Psoas muscle (tissue), 7 donors: ENCODE measurements at regions not wholly inside any gene's neighbourhood (a gene's known extent, or its start where the extent isn't known, plus 50 kb on each side); places are given as distances from the start of the nearest gene placed in this dataset.

Experiments
- ATAC-seq, 4 donors: fragments of 200-7000 bp; cut with Tn5 transposase; one replicate each; pipeline ENCODE4 v1.9.1; 2020; ENCODE audit warnings: moderate library complexity in 3 of 4, mild to moderate bottlenecking in 2 of 4
- DNase-seq, 2 donors: peaks; one replicate each; pipeline ENCODE4 v3.0.0-alpha.2; 2020
- H3K27ac ChIP-seq: fragments of 200-600 bp; one replicate; pipeline ENCODE4 v1.8.0; 2022
- H3K27me3 ChIP-seq, 3 donors: fragments of 200-600 bp in 1 of 3; one replicate each; pipeline versions ENCODE4 v1.6.1 to v1.8.0; 2013 to 2022; ENCODE audit warnings: low read length in 2 of 3, mild to moderate bottlenecking in 2 of 3, moderate library complexity in 1 of 3; ENCODE audit not compliant: insufficient read depth in 3 of 3
- H3K36me3 ChIP-seq, 2 donors: fragments of 200-600 bp in 1 of 2; one replicate each; pipeline versions ENCODE4 v1.6.1 to v1.8.0; 2013 to 2022; ENCODE audit warnings: low read depth in 1 of 2, mild to moderate bottlenecking in 1 of 2, moderate library complexity in 1 of 2; ENCODE audit not compliant: insufficient read depth in 1 of 2
- H3K4me1 ChIP-seq: fragments of 200-600 bp; one replicate; pipeline ENCODE4 v1.8.0; 2022
- H3K4me3 ChIP-seq: fragments of 200-600 bp; one replicate; pipeline ENCODE4 v1.8.0; 2022; ENCODE audit warnings: mild to moderate bottlenecking
- H3K9me3 ChIP-seq: fragments of 200-600 bp; one replicate; pipeline ENCODE4 v1.8.0; 2022
- WGBS, 3 donors: extraction: QIAGEN DNeasy Blood & Tissue Kit; methylation state at CpG; one replicate each; pipeline versions ENCODE4 v1.1.6 to v1.1.7; 2013; 5-methylcytosine and 5-hydroxymethylcytosine counted together
- intact Hi-C, 2 donors: fragments of 100-400 bp; cut with DNase I; formaldehyde crosslinking; loops; one replicate each; pipeline versions ENCODE4 v1.11.0 to v1.14.2; 2022
- TF ChIP-seq, protein P1 (sequence below): fragments of 200-600 bp; IDR thresholded peaks from one replicate; pipeline ENCODE4 v1.8.0; 2022; ENCODE audit warnings: antibody characterized with exemption
- donor health status: healthy with polysubstance abuse.
- donor health status: DM: no; HTN: no; CAD: no; lungs with moderate emphysema.
- donor health status: Bipolar disorder and iron deficiency.
- donor health status: healthy.
- donor health status: DM: yes; HTN: yes; CAD: no.
- donor health status: DM: no; HTN: no; CAD: no.
- donor health status: DM: yes; HTN: yes; CAD: no.

DNA sequence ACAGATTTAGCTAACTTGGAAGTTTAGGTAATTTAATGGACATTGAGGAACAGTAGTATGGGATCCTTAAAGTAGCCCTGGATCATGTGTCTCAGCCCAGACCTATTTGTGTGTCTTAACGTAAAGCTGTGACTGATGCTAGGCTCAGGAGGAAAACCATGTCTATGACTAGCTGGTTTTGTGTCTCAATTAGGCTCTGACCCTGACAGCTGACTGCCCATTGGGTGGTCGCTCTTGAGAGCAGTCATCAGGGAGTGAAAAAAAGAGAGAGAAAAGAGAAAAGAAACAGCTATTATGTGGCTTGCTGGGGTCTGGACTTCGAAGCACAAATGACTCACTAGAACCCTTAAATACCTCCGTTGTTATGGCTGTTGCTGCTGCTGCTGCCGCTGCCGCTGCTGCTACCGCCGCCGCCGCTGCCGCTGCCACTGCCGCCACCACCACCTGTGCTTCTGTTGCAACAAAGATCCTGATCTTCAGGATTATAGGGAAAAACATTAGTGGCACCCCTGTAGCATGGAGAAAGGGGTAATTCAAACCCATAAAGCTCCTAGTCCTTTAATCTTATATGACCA is 70.7 kb downstream of the GSPT2 start:
- TF ChIP-seq, protein P1, sequence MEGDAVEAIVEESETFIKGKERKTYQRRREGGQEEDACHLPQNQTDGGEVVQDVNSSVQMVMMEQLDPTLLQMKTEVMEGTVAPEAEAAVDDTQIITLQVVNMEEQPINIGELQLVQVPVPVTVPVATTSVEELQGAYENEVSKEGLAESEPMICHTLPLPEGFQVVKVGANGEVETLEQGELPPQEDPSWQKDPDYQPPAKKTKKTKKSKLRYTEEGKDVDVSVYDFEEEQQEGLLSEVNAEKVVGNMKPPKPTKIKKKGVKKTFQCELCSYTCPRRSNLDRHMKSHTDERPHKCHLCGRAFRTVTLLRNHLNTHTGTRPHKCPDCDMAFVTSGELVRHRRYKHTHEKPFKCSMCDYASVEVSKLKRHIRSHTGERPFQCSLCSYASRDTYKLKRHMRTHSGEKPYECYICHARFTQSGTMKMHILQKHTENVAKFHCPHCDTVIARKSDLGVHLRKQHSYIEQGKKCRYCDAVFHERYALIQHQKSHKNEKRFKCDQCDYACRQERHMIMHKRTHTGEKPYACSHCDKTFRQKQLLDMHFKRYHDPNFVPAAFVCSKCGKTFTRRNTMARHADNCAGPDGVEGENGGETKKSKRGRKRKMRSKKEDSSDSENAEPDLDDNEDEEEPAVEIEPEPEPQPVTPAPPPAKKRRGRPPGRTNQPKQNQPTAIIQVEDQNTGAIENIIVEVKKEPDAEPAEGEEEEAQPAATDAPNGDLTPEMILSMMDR: no peak
- ATAC-seq (no peak), DNase-seq (no peak)
- no peak overlapping the region for H3K4me3 ChIP-seq
- H3K27me3 ChIP-seq: no peaks in the 10 kb centered on the region
- intact Hi-C loops: no loop called here
- no peak overlapping the region for H3K27ac ChIP-seq
- WGBS, 3 donors: 83 to 96% (median 86%) methylated on average over 11 to 12 of the region's 12 CpGs
- no peaks in the 10 kb centered on the region for H3K9me3 ChIP-seq
- no peaks in the 10 kb centered on the region for H3K36me3 ChIP-seq
- no peaks in the 10 kb centered on the region for H3K4me1 ChIP-seq

DNA sequence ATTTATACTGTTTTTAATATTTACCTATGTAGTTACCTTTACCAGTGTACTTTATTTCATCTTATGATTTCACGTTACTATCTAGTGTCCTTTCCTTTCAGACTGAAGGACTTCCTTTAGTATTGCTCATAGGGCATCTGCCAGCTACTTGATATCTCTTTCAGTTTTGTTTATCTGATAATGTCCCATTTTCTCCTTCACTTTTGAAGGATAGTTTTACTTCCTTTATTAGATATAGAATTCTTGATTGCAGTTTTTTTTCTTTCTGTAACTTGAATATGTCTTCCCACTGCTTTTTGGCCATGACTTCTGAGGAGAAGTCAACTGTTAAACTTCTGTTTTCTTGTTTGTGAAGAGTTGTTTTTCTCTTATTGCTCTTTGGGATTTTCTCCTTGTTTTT is 69.4 kb upstream of the MAGED1 start:
- Histone ChIP-seq H3K36me3 (no peaks in the 10 kb centered on the region), H3K4me3 (no peak overlapping the region), H3K27me3 (no peaks in the 10 kb centered on the region), H3K9me3 (no peaks in the 10 kb centered on the region), H3K27ac (no peak overlapping the region), H3K4me1 (no peaks in the 10 kb centered on the region)
- WGBS, 3 donors: 34 to 47% (median 43%) methylated on average over 1 of the region's 1 CpG
- ATAC-seq (no peak), DNase-seq (no peak)
- TF ChIP-seq, protein P1: no peak
- intact Hi-C loops: no loop called here

DNA sequence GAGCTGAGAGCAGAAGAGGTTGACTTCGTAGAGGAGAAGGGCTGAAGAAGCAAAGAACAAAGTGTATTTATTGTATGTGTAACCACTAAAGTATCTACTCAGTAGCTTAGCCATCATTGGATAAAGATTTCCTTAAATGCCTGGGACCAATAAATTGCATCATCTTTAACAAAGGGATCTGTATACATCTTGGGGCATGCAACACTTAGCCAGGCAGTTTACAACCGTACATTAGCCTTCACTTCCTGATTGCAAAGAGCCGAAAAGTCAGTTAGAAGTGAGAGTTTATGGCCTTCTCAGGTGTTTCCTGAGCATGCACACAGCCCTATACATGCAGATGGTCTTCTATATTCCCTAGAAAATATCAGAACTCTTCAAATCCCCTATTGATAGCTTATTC is 68.0 kb upstream of the MAGED1 start:
- H3K36me3 ChIP-seq: no peaks in the 10 kb centered on the region
- no peak overlapping the region for H3K4me3 ChIP-seq
- no peak for DNase-seq
- H3K27ac ChIP-seq: no peak overlapping the region
- intact Hi-C loops: no loop called here
- no peak for ATAC-seq
- no peaks in the 10 kb centered on the region for H3K9me3 ChIP-seq
- H3K4me1 ChIP-seq: no peaks in the 10 kb centered on the region
- no peaks in the 10 kb centered on the region for H3K27me3 ChIP-seq
- WGBS, 3 donors: 71 to 83% (median 78%) methylated on average over 3 of the region's 3 CpGs
- TF ChIP-seq, protein P1: no peak

DNA sequence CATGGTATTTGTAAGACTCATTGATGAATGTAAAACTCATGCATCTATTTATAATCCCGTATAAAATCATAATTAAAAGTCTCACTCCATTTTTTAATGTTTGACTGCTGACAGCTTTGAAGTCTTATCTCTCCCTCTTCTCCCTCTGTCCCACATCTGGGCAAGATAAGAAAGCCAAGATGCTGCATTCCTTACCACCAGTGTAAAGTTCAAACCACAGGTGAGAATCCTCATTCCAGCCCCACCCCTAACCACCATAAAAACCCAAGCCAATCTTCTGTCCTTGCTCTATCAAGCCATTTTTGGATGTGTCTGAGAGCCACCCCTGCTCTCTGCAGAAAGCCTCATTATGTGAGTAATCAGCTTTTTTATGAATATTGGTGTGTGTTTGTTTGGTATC is 59.3 kb upstream of the MAGED1 start:
- Histone ChIP-seq H3K4me3 (no peak overlapping the region), H3K9me3 (no peaks in the 10 kb centered on the region), H3K27ac (no peak overlapping the region), H3K36me3 (no peaks in the 10 kb centered on the region), H3K4me1 (no peaks in the 10 kb centered on the region), H3K27me3 (peaks cover 0 to 3% (median 0%) of the 10 kb centered on the region in 3 donors)
- DNase-seq (no peak), ATAC-seq (no peak)
- WGBS, 3 donors: 65 to 78% (median 73%) methylated on average over 1 of the region's 1 CpG
- intact Hi-C loops: no loop called here
- TF ChIP-seq, protein P1: no peak

DNA sequence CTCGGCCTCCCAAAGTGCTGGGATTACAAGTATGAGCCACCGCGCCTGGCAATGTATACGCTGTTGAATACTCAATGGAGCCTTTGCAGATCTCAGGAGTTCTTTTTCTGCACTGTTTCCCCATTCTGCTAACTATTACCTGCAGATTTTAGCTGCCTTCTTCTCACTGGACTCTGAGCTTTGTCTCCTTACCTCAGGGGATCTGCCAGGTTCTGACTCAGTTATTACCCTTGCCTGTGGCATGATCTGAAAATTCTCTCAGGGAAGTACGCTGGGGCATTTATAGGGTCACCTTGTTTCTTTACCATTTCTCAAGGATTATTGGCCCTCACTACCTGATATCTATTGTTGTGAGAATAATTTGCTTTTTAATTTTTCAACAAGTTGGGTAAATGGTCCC is 56.6 kb upstream of the MAGED1 start:
- Histone ChIP-seq H3K27me3 (peaks cover 0 to 3% (median 0%) of the 10 kb centered on the region in 3 donors), H3K9me3 (peaks cover 2% of the 10 kb centered on the region), H3K4me3 (no peak overlapping the region), H3K27ac (no peak overlapping the region), H3K4me1 (no peaks in the 10 kb centered on the region), H3K36me3 (no peaks in the 10 kb centered on the region)
- DNase-seq (no peak), ATAC-seq (no peak)
- intact Hi-C loops: no loop called here
- TF ChIP-seq, protein P1: no peak
- 82 to 100% (median 98%) methylated on average over 4 to 5 of the region's 5 CpGs for WGBS, 3 donors
